Gastrocnemius medialis (tissue), 4 donors: ENCODE measurements at regions not wholly inside any gene's neighbourhood (a gene's known extent, or its start where the extent isn't known, plus 50 kb on each side); places are given as distances from the start of the nearest gene placed in this dataset.

ENCODE experiments used
- ATAC-seq, 2 donors: fragments of 150-250 bp; one replicate each; pipeline ENCODE4 v1.9.1; 2016
- DNase-seq, 2 donors: peaks; one replicate each; pipeline ENCODE4 v3.0.0-alpha.2; 2019
- H3K27ac ChIP-seq, 4 donors: fragments of 200-600 bp; sonication (generic); 1 replicate in 1 of 4; 2 replicates in 3 of 4; pipeline ENCODE4 v1.5.1; 2016 to 2018; ENCODE audit warnings: mild to moderate bottlenecking in 2 of 4, moderate library complexity in 1 of 4
- H3K27me3 ChIP-seq, 3 donors: fragments of 200-600 bp; sonication (generic) in 2 of 3; 1 replicate in 1 of 3; 2 replicates in 2 of 3; pipeline versions ENCODE4 v1.5.1 to v1.6.0; 2016 to 2019; ENCODE audit warnings: mild to moderate bottlenecking in 1 of 3, moderate library complexity in 1 of 3
- H3K36me3 ChIP-seq, 2 donors: fragments of 200-600 bp; sonication (generic) in 1 of 2; one replicate each; pipeline ENCODE4 v1.5.1; 2017 to 2018
- H3K4me1 ChIP-seq, 2 donors: fragments of 200-600 bp; sonication (generic) in 1 of 2; one replicate each; pipeline ENCODE4 v1.5.1; 2016 to 2017; ENCODE audit warnings: mild to moderate bottlenecking in 2 of 2
- H3K4me3 ChIP-seq, 4 donors: fragments of 200-600 bp; sonication (generic) in 3 of 4; 1 replicate in 1 of 4; 2 replicates in 3 of 4; pipeline ENCODE4 v1.5.1; 2016 to 2019; ENCODE audit warnings: mild to moderate bottlenecking in 2 of 4
- H3K9me3 ChIP-seq, 3 donors: fragments of 200-600 bp; sonication (generic) in 2 of 3; 1 replicate in 1 of 3; 2 replicates in 2 of 3; pipeline ENCODE4 v1.5.1; 2016 to 2019
- CTCF ChIP-seq, 5 experiments: fragments of 450-650 bp in 3 of 5; fragments of 200-600 bp in 2 of 5; sonication (generic) in 2 of 5; IDR thresholded peaks in 4 of 5; conservative IDR thresholded peaks in 1 of 5; 1 replicate in 4 of 5; 2 replicates in 1 of 5; pipeline ENCODE4 v1.5.1; 2016 to 2019; ENCODE audit warnings: antibody characterized with exemption in 5 of 5, mild to moderate bottlenecking in 3 of 5, moderate library complexity in 3 of 5
- POLR2A ChIP-seq, 2 donors: fragments of 450-650 bp; IDR thresholded peaks; one replicate each; pipeline ENCODE4 v1.6.1; 2017; ENCODE audit warnings: antibody characterized with exemption in 2 of 2, mild to moderate bottlenecking in 2 of 2, moderate library complexity in 2 of 2
- in situ Hi-C, 4 donors: fragments of 200-750 bp; cut with MboI; loops; one replicate each; pipeline versions ENCODE4 v1.15.0 to v1.8.0; 2017; ENCODE audit warnings: low sequenced_read_pairs in 4 of 4
- intact Hi-C: fragments of 100-400 bp; cut with DNase I; formaldehyde crosslinking; loops from one replicate; pipeline ENCODE4 v1.15.1; 2023; ENCODE audit warnings: low total_unique reads

- in situ Hi-C loops, result no loop called here
- no peak overlapping the region for H3K27ac ChIP-seq
- no peak overlapping the region for H3K4me3 ChIP-seq
- no peaks in the 10 kb centered on the region for H3K36me3 ChIP-seq
- H3K27me3 ChIP-seq, result no peaks in the 10 kb centered on the region
- intact Hi-C loops, result no loop called here
- H3K9me3 ChIP-seq, result no peaks in the 10 kb centered on the region
- no peak for TF ChIP-seq POLR2A (IDR thresholded peaks at IDR 0.05)
- TF ChIP-seq CTCF (IDR thresholded peaks at IDR 0.05 in 4 of 5, conservative IDR thresholded peaks at IDR 0.05 in 1 of 5), result no peak
- H3K4me1 ChIP-seq, result no peaks in the 10 kb centered on the region
- DNase-seq (no peak), ATAC-seq (no peak)
These were observed 521.5 kb upstream of the HTR2A start for GRCh38 chr13:47418206-47418920.

GRCh38 chr13:47417485-47417884 is 520.6 kb upstream of the HTR2A start:
- ATAC-seq (no peak), DNase-seq (no peak)
- Histone ChIP-seq H3K27ac (no peak overlapping the region), H3K36me3 (no peaks in the 10 kb centered on the region), H3K4me1 (no peaks in the 10 kb centered on the region), H3K4me3 (no peak overlapping the region), H3K9me3 (no peaks in the 10 kb centered on the region), H3K27me3 (no peaks in the 10 kb centered on the region)
- no peak for TF ChIP-seq POLR2A (IDR thresholded peaks at IDR 0.05)
- intact Hi-C loops (no loop called here), in situ Hi-C loops (no loop called here)

- no peak overlapping the region for H3K27ac ChIP-seq
- no peaks in the 10 kb centered on the region for H3K9me3 ChIP-seq
- intact Hi-C loops (no loop called here), in situ Hi-C loops (no loop called here)
- no peaks in the 10 kb centered on the region for H3K27me3 ChIP-seq
- H3K36me3 ChIP-seq, result no peaks in the 10 kb centered on the region
- ATAC-seq, result no peak
- TF ChIP-seq POLR2A (IDR thresholded peaks at IDR 0.05) (no peak), CTCF (IDR thresholded peaks at IDR 0.05 in 4 of 5, conservative IDR thresholded peaks at IDR 0.05 in 1 of 5) (no peak)
- H3K4me1 ChIP-seq, result no peaks in the 10 kb centered on the region
- no peak overlapping the region for H3K4me3 ChIP-seq
- DNase-seq, result no peak
These were observed 518.2 kb upstream of the HTR2A start for GRCh38 chr13:47415048-47415447.

- Histone ChIP-seq H3K27me3 (no peaks in the 10 kb centered on the region), H3K4me3 (no peak overlapping the region), H3K36me3 (no peaks in the 10 kb centered on the region), H3K27ac (no peak overlapping the region), H3K9me3 (no peaks in the 10 kb centered on the region), H3K4me1 (no peaks in the 10 kb centered on the region)
- no peak for DNase-seq
- intact Hi-C loops (no loop called here), in situ Hi-C loops (no loop called here)
- ATAC-seq, result no peak
- no peak for TF ChIP-seq CTCF (IDR thresholded peaks at IDR 0.05 in 4 of 5, conservative IDR thresholded peaks at IDR 0.05 in 1 of 5)
- no peak for TF ChIP-seq POLR2A (IDR thresholded peaks at IDR 0.05)
These were observed 516.7 kb upstream of the HTR2A start for GRCh38 chr13:47413526-47413925.

GRCh38 chr13:47413112-47413511 is 516.3 kb upstream of the HTR2A start:
- ATAC-seq, result no peak

More at GRCh38 chr13:47413112-47413511, 516.3 kb upstream of the HTR2A start:
- no peaks in the 10 kb centered on the region for H3K27me3 ChIP-seq
- in situ Hi-C loops, result no loop called here
- H3K4me1 ChIP-seq, result no peaks in the 10 kb centered on the region
- DNase-seq, result no peak
- no peaks in the 10 kb centered on the region for H3K36me3 ChIP-seq
- no peak overlapping the region for H3K27ac ChIP-seq
- H3K9me3 ChIP-seq, result no peaks in the 10 kb centered on the region
- no peak overlapping the region for H3K4me3 ChIP-seq
- intact Hi-C loops, result no loop called here
- no peak for TF ChIP-seq POLR2A (IDR thresholded peaks at IDR 0.05)
- TF ChIP-seq CTCF (IDR thresholded peaks at IDR 0.05 in 4 of 5, conservative IDR thresholded peaks at IDR 0.05 in 1 of 5), result no peak
